GM21528 (cell line): ENCODE measurements at regions not wholly inside any gene's neighbourhood (a gene's known extent, or its start where the extent isn't known, plus 50 kb on each side); places are given as distances from the start of the nearest gene placed in this dataset.
"Not testable (repeated sequence)": the region's sequence is repeated elsewhere in the genome, so short reads cannot be mapped to it uniquely, and the experiment has no call there.

Source experiments
- ATAC-seq: cut with Tn5 transposase; IDR thresholded peaks from one replicate; pipeline ENCODE4 v1.9.1; 2021; ENCODE audit warnings: mild to moderate bottlenecking, moderate library complexity; ENCODE audit not compliant: unreplicated experiment, low FRiP score

- no peak for ATAC-seq
These were observed 240.6 kb upstream of the SEMA3C start for GRCh38 chr7:81159402-81159801.

GRCh38 chr7:81158189-81158588, 239.3 kb upstream of the SEMA3C start:
- ATAC-seq: no peak

- no peak for ATAC-seq
These were observed 237.0 kb upstream of the SEMA3C start for GRCh38 chr7:81155654-81156373.

GRCh38 chr7:81154565-81154964, 235.7 kb upstream of the SEMA3C start:
- no peak for ATAC-seq

GRCh38 chr7:81152925-81153324, 234.1 kb upstream of the SEMA3C start:
- ATAC-seq: not testable (repeated sequence)

GRCh38 chr7:81150951-81151361, 232.1 kb upstream of the SEMA3C start:
- no peak for ATAC-seq

GRCh38 chr7:81143856-81144255, 225.0 kb upstream of the SEMA3C start:
- no peak for ATAC-seq

- not testable (repeated sequence) for ATAC-seq
These were observed 222.7 kb upstream of the SEMA3C start for GRCh38 chr7:81141257-81142205.

- no peak for ATAC-seq
These were observed 221.9 kb upstream of the SEMA3C start for GRCh38 chr7:81140775-81141174.

GRCh38 chr7:81140252-81140651, 221.4 kb upstream of the SEMA3C start:
- no peak for ATAC-seq

GRCh38 chr7:81138870-81139269, 220.0 kb upstream of the SEMA3C start:
- no peak for ATAC-seq

- no peak for ATAC-seq
These were observed 216.5 kb upstream of the SEMA3C start for GRCh38 chr7:81135324-81135723.

GRCh38 chr7:81128011-81128410, 209.2 kb upstream of the SEMA3C start:
- ATAC-seq: no peak

GRCh38 chr7:81120803-81121202, 202.0 kb upstream of the SEMA3C start:
- ATAC-seq: no peak

- ATAC-seq: no peak
These were observed 201.3 kb upstream of the SEMA3C start for GRCh38 chr7:81120111-81120510.

- no peak for ATAC-seq
These were observed 195.8 kb upstream of the SEMA3C start for GRCh38 chr7:81114633-81115032.

GRCh38 chr7:81112731-81113130, 193.9 kb upstream of the SEMA3C start:
- ATAC-seq: no peak

GRCh38 chr7:81111781-81112540, 193.1 kb upstream of the SEMA3C start:
- no peak for ATAC-seq

- ATAC-seq: no peak
These were observed 192.5 kb upstream of the SEMA3C start for GRCh38 chr7:81111358-81111757.

- no peak for ATAC-seq
These were observed 191.8 kb upstream of the SEMA3C start for GRCh38 chr7:81110673-81111072.

GRCh38 chr7:81098213-81098612, 179.4 kb upstream of the SEMA3C start:
- ATAC-seq: no peak
